CD14-positive monocyte (primary cell): ENCODE measurements at regions not wholly inside any gene's neighbourhood (a gene's known extent, or its start where the extent isn't known, plus 50 kb on each side); places are given as distances from the start of the nearest gene placed in this dataset.

Experiments
- DNase-seq, 3 donors: peaks; one replicate each; pipeline ENCODE4 v3.0.0-alpha.2; 2011 to 2022
- H2AFZ ChIP-seq: 2 replicates; pipeline ENCODE4 v1.6.0; 2012; ENCODE audit warnings: mild to moderate bottlenecking, low read depth, low read length, inconsistent platforms; ENCODE audit not compliant: insufficient read depth, poor library complexity, severe bottlenecking
- H3K27ac ChIP-seq, 2 donors: 1 replicate in 1 of 2; 2 replicates in 1 of 2; pipeline ENCODE4 v1.5.1; 2012 to 2013; ENCODE audit warnings: low read length in 2 of 2, control low read depth in 1 of 2, inconsistent platforms in 1 of 2, low read depth in 1 of 2, mild to moderate bottlenecking in 1 of 2
- H3K27me3 ChIP-seq, 2 donors: one replicate each; pipeline versions ENCODE4 v1.6.0 to v1.6.1; 2011 to 2013; ENCODE audit warnings: low read length in 2 of 2; ENCODE audit not compliant: control insufficient read depth in 2 of 2, insufficient read depth in 2 of 2
- H3K36me3 ChIP-seq, 2 donors: replicated peaks in 1 of 2; 1 replicate in 1 of 2; 2 replicates in 1 of 2; pipeline versions ENCODE4 v1.5.1 to v1.6.1; 2012 to 2013; ENCODE audit warnings: low read length in 2 of 2, control low read depth in 1 of 2, inconsistent platforms in 1 of 2, mild to moderate bottlenecking in 1 of 2; ENCODE audit not compliant: insufficient read depth in 2 of 2, control insufficient read depth in 1 of 2
- H3K4me1 ChIP-seq, 2 donors: 1 replicate in 1 of 2; 2 replicates in 1 of 2; pipeline versions ENCODE4 v1.5.1 to v1.6.1; 2012 to 2013; ENCODE audit warnings: low read length in 2 of 2, control low read depth in 1 of 2, inconsistent platforms in 1 of 2, mild to moderate bottlenecking in 1 of 2, moderate library complexity in 1 of 2; ENCODE audit not compliant: insufficient read depth in 2 of 2, control insufficient read depth in 1 of 2
- H3K4me2 ChIP-seq: replicated peaks from 2 replicates; pipeline ENCODE3; 2012; ENCODE audit warnings: low read length, moderate library complexity, mild to moderate bottlenecking; ENCODE audit not compliant: poor library complexity, severe bottlenecking; ENCODE audit errors: extremely low read depth
- H3K4me3 ChIP-seq, 3 experiments: fragments of 200-600 bp in 1 of 3; sonication (generic) in 1 of 3; replicated peaks in 1 of 3; 1 replicate in 2 of 3; 2 replicates in 1 of 3; pipeline ENCODE4 v1.5.1; 2011 to 2013; ENCODE audit warnings: low read length in 3 of 3, mild to moderate bottlenecking in 3 of 3, control low read depth in 2 of 3, low read depth in 2 of 3, inconsistent platforms in 1 of 3, moderate library complexity in 1 of 3
- H3K79me2 ChIP-seq: 2 replicates; pipeline ENCODE4 v1.6.0; 2012; ENCODE audit warnings: mild to moderate bottlenecking, control low read depth, inconsistent platforms, low read length, moderate library complexity; ENCODE audit not compliant: insufficient read depth
- H3K9ac ChIP-seq: 2 replicates; pipeline ENCODE4 v1.6.0; 2017; ENCODE audit warnings: low read length, mild to moderate bottlenecking; ENCODE audit not compliant: insufficient read depth, poor library complexity, severe bottlenecking
- H3K9me3 ChIP-seq, 2 donors: replicated peaks in 1 of 2; 1 replicate in 1 of 2; 2 replicates in 1 of 2; pipeline versions ENCODE4 v1.5.1 to v1.6.1; 2012 to 2013; ENCODE audit warnings: low read length in 2 of 2, control low read depth in 1 of 2; ENCODE audit not compliant: control insufficient read depth in 1 of 2, insufficient read depth in 1 of 2
- H4K20me1 ChIP-seq: 2 replicates; pipeline ENCODE4 v1.6.0; 2012; ENCODE audit warnings: mild to moderate bottlenecking, low read length, control low read depth, moderate library complexity; ENCODE audit not compliant: insufficient read depth
- H3K27ac Mint-ChIP-seq, 7 donors: one replicate each; pipeline ENCODE4 v1.8.0; 2020; ENCODE audit warnings: mild to moderate bottlenecking in 7 of 7, mixed read lengths in 7 of 7, moderate library complexity in 6 of 7, inconsistent platforms in 2 of 7
- H3K27me3 Mint-ChIP-seq, 3 donors: one replicate each; pipeline ENCODE4 v1.8.0; 2021 to 2022; ENCODE audit warnings: low read depth in 3 of 3, mild to moderate bottlenecking in 3 of 3, mixed read lengths in 3 of 3, moderate library complexity in 3 of 3, inconsistent platforms in 1 of 3
- H3K36me3 Mint-ChIP-seq, 2 donors: one replicate each; pipeline ENCODE4 v1.8.0; 2020; ENCODE audit warnings: mixed read lengths in 2 of 2, inconsistent platforms in 1 of 2, mild to moderate bottlenecking in 1 of 2
- H3K4me1 Mint-ChIP-seq: one replicate; pipeline ENCODE4 v1.8.0; 2020; ENCODE audit warnings: mild to moderate bottlenecking, mixed read lengths
- H3K4me3 Mint-ChIP-seq, 2 donors: one replicate each; pipeline ENCODE4 v1.8.0; 2020; ENCODE audit warnings: mild to moderate bottlenecking in 2 of 2, mixed read lengths in 2 of 2, moderate library complexity in 1 of 2
- H3K9me3 Mint-ChIP-seq, 7 donors: one replicate each; pipeline ENCODE4 v1.8.0; 2020 to 2022; ENCODE audit warnings: mixed read lengths in 7 of 7, mild to moderate bottlenecking in 6 of 7, moderate library complexity in 6 of 7, inconsistent platforms in 2 of 7
- WGBS: methylation state at CpG from one replicate; pipeline ENCODE4 v1.1.5; 2013; ENCODE audit warnings: missing lambda C conversion rate; ENCODE audit not compliant: insufficient coverage; 5-methylcytosine and 5-hydroxymethylcytosine counted together
- intact Hi-C, 2 donors: fragments of 100-400 bp; cut with micrococcal nuclease; formaldehyde crosslinking; loops; one replicate each; pipeline versions ENCODE4 v1.15.0 to v1.15.1; 2023
- TF ChIP-seq, protein P1 (sequence below): fragments of 200-600 bp; IDR thresholded peaks from one replicate; pipeline ENCODE4 v1.8.0; 2022; ENCODE audit warnings: antibody characterized with exemption, mild to moderate bottlenecking

DNA sequence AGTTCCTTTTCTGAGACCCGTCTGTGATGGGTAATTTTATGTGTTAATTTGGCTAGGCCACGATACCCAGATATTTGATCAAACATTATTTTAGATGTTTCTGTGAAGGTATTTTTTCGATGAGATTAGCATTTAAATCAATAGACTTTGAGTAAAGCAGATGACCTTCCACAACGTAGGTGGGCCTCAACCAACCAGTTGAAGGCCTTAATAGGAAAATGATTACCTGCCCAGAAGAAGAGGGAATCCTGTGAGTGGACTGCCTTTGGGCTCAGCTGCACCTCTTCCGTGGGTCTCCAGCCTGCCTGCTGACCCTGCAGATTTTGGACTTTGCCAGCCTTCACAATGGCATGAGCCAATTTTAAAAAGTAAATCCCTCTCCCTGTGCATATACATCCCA is 61.6 kb upstream of the WSB1 start:
- peaks cover 25 to 30% of the 10 kb centered on the region in 2 donors for H3K4me1 ChIP-seq
- no peak overlapping the region for H3K27ac Mint-ChIP-seq

GRCh38 chr17:27233059-27233458 is 60.9 kb upstream of the WSB1 start:
- H3K27me3 ChIP-seq: no peaks in the 10 kb centered on the region
- no peaks in the 10 kb centered on the region for H3K27me3 Mint-ChIP-seq
- H3K9ac ChIP-seq: no peak overlapping the region
- no peaks in the 10 kb centered on the region for H4K20me1 ChIP-seq
- WGBS: 20% methylated on average over 1 of the region's 3 CpGs
- no peaks in the 10 kb centered on the region for H3K9me3 ChIP-seq
- H3K9me3 Mint-ChIP-seq: no peaks in the 10 kb centered on the region
- H3K27ac ChIP-seq: peak overlapping the region in 1 of 2 donors; percentile 37
- H3K4me1 Mint-ChIP-seq: peaks cover 34% of the 10 kb centered on the region
- DNase-seq: peak in 1 of 3 donors; percentile 42
- peak overlapping the region; percentile 55 for H2AFZ ChIP-seq
- H3K4me1 ChIP-seq: peaks cover 32 to 37% of the 10 kb centered on the region in 2 donors
- H3K36me3 ChIP-seq: no peaks in the 10 kb centered on the region
- TF ChIP-seq, protein P1, sequence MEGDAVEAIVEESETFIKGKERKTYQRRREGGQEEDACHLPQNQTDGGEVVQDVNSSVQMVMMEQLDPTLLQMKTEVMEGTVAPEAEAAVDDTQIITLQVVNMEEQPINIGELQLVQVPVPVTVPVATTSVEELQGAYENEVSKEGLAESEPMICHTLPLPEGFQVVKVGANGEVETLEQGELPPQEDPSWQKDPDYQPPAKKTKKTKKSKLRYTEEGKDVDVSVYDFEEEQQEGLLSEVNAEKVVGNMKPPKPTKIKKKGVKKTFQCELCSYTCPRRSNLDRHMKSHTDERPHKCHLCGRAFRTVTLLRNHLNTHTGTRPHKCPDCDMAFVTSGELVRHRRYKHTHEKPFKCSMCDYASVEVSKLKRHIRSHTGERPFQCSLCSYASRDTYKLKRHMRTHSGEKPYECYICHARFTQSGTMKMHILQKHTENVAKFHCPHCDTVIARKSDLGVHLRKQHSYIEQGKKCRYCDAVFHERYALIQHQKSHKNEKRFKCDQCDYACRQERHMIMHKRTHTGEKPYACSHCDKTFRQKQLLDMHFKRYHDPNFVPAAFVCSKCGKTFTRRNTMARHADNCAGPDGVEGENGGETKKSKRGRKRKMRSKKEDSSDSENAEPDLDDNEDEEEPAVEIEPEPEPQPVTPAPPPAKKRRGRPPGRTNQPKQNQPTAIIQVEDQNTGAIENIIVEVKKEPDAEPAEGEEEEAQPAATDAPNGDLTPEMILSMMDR: no peak
- H3K4me3 Mint-ChIP-seq: peak overlapping the region; percentile 20 to 30
- H3K27ac Mint-ChIP-seq: peak overlapping the region in 6 of 7 donors; percentile 20 to 86 (median 74)
- H3K4me3 ChIP-seq: no peak overlapping the region
- H3K36me3 Mint-ChIP-seq: no peaks in the 10 kb centered on the region
- H3K4me2 ChIP-seq: no peak overlapping the region
- intact Hi-C loops: no loop called here
- H3K79me2 ChIP-seq: no peaks in the 10 kb centered on the region

More for the DNA sequence above, 61.6 kb upstream of the WSB1 start:
- intact Hi-C loops: no loop called here
- peaks cover 0 to 2% (median 0%) of the 10 kb centered on the region in 3 donors for H3K27me3 Mint-ChIP-seq
- Histone ChIP-seq H3K36me3 (no peaks in the 10 kb centered on the region), H4K20me1 (no peaks in the 10 kb centered on the region), H2AFZ (no peak overlapping the region), H3K9ac (no peak overlapping the region), H3K4me2 (no peak overlapping the region), H3K27ac (no peak overlapping the region), H3K79me2 (no peaks in the 10 kb centered on the region), H3K4me3 (no peak overlapping the region), H3K27me3 (no peaks in the 10 kb centered on the region), H3K9me3 (no peaks in the 10 kb centered on the region)
- H3K4me1 Mint-ChIP-seq: peaks cover 27% of the 10 kb centered on the region
- H3K4me3 Mint-ChIP-seq: no peak overlapping the region
- DNase-seq: no peak
- no peaks in the 10 kb centered on the region for H3K9me3 Mint-ChIP-seq
- H3K36me3 Mint-ChIP-seq: no peaks in the 10 kb centered on the region
- TF ChIP-seq, protein P1: no peak
- 100% methylated on average over 2 of the region's 5 CpGs for WGBS
